SW 1271 (cell line): ENCODE measurements at regions not wholly inside any gene's neighbourhood (a gene's known extent, or its start where the extent isn't known, plus 50 kb on each side); places are given as distances from the start of the nearest gene placed in this dataset.

Experiments
- DNase-seq, 2 experiments: peaks; one replicate each; lab custom pipeline; 2025; lab: John Stamatoyannopoulos, UW

DNA sequence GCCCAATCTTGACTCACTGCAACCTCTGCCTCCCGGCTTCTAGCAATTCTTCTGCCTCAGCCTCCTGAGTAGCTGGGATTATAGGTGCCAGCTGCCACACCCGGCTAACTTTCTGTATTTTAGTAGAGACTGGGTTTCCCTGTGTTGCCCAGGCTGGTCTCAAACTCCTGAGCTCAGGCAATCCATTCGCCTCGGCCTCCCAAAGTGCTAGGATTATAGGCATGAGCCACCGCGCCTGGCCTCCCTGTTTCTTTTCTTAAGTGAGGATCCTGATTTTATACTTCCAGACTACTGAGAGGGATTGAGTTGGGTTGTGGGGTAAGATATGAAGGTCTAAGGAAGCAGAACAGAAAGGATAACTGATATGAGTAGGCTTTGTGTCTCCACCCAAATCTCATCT is 106.8 kb downstream of the CNTN3 start:
- DNase-seq, result no peak

DNA sequence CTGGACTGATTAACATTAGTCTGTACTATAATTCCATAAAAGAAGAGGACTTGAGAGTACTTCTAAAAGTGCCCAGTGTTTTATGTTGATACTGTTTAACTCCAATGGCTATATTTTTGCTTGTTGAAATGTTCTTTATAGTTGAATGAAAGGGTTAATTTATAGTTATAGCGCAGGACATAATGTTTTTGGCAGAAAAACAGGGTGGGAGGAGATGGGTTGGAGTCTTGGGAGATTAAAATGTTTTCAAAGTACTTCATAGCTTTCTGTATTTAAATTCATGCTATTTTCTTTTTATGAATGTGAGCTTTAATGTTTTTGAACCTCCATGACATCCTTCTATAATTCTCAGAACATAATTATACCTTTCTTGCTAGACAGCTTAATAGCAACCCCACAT is 108.2 kb downstream of the CNTN3 start:
- DNase-seq, result no peak

DNA sequence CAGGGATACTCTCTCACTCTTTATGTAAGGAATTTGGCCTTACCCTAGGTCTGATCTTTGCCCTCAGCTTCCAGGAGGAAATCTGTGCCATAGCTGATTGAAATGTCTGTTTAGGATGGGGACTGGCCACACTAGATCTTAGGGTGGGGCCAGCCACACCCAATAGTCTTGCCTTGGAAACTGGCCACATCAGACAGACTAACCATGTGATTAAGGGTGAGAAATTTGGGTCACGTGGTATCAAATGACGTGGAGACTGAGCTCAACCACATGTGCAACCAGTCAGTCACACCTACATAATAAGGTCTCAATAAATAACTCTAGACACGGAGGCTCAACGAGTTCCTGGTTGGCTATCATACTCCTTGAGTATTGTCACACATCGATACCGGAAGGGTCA is 113.5 kb downstream of the CNTN3 start:
- no peak for DNase-seq

GRCh38 chr3:74500257-74500656 is 114.2 kb downstream of the CNTN3 start:
- no peak for DNase-seq

GRCh38 chr3:74491874-74492273 is 122.6 kb downstream of the CNTN3 start:
- DNase-seq, result no peak

- no peak for DNase-seq
Observed at GRCh38 chr3:74489050-74489792, 125.2 kb downstream of the CNTN3 start.

DNA sequence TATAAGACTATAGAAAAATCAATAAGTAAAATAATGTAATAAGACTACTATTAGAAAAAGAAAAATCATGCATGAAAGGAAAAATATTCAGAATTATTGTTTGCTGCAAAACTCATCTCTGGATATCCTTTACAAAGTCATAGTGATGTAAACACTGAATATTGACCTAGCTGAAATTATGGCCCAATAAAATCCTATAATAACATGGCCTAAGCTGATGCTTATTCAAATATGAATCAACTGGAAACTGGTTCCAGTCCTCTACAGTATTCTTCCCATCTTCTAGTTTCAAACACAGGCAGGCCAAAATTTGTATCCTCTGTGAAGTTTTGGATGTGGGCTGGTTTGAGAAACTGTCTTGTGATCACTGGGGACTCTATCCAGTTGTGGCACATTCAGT is 134.5 kb downstream of the CNTN3 start:
- DNase-seq, result no peak

- no peak for DNase-seq
Observed at GRCh38 chr3:74470313-74470712, 144.1 kb downstream of the CNTN3 start.

DNA sequence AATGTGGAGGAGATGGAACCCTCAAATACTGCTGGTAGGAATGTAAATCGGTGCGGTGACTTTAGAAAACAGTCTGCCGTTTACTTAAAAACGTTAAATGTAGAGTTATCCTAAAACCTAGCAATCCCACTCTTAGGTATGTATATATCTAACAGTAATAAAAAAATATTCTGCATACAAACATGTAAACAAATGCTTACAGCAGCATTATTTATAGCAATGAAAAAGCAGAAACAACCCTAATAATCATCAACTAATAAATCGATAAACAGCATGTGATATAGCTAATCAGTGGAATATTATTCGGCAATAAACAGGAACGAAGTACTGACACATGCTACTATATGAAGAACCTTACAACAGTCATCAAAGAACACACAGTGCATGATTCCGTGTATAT is 144.7 kb downstream of the CNTN3 start:
- no peak for DNase-seq

GRCh38 chr3:74469151-74469550 is 145.3 kb downstream of the CNTN3 start:
- no peak for DNase-seq

DNA sequence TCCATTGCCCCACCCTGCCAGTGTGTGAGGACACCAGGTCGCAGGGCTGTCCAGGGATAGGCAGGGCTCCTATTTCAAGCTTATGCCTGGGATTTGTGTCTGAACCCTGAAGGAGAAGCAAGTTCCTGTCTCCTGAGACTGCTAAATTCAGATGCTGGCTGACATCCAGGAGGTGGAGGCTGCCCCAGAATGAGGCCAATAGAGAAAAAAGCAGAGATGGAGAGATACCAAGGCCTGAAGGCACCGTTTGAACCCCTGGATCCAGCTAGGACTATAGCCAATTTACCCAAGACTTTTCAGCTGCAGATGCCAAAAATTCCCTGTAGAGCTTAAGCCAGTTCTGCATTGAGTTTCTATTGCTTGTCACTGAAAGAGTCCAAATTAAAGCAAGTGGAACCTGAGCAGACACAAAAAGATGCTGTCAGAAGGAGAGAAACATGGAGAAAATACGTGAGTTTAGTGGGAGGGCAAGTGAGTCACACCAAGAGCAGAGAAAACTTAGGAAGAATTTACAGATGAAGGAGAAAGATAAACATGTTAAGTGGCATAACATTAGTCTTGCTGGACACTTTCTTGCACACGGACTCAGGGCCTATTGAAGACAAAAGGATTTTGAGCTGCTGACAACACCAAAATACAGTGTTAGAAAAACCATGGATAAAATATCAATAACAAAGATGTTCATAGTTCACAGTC is 148.6 kb downstream of the CNTN3 start:
- no peak for DNase-seq

DNA sequence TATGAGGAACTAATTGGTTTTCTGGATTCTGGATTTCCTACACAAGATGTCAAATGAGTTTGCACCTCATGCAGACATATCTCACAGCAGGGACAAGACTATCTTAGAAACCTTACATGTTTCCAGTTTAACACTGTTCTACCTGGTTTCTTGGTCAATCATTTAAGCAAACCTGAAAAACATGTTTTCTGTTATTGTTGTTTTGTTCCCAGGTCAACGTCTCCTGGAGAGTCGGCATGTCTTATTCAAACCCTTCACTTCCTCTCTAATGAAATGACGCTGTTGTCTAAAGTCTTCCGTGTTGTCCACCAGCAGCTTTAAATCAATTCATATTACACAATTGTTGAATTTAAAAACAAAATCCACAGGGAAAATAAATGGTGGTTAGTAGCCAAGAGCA is 150.9 kb downstream of the CNTN3 start:
- DNase-seq, result no peak

DNA sequence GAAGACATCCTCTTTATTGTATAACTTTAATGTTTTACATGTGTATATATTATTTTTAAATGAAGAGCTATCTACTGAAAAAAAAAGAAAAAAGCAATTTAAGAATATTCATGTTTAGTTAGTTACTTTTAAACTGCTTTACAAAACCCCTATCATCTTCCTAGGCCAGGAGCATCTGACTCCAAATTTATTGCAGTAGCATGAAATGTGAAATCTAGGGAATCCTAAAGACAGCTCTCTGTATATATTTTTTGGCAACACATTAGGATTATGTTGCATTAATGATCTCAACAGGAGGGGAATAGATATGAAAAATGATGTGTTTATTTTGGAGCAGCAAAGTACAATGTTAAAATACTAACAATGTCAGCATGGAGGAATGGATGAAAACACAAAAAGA is 158.3 kb downstream of the CNTN3 start:
- DNase-seq, result no peak

- no peak for DNase-seq
Observed at GRCh38 chr3:74447221-74447620, 167.2 kb downstream of the CNTN3 start.

- DNase-seq, result no peak
Observed at GRCh38 chr3:74445541-74445940, 168.9 kb downstream of the CNTN3 start.

GRCh38 chr3:74443102-74443501 is 171.4 kb downstream of the CNTN3 start:
- DNase-seq, result no peak

DNA sequence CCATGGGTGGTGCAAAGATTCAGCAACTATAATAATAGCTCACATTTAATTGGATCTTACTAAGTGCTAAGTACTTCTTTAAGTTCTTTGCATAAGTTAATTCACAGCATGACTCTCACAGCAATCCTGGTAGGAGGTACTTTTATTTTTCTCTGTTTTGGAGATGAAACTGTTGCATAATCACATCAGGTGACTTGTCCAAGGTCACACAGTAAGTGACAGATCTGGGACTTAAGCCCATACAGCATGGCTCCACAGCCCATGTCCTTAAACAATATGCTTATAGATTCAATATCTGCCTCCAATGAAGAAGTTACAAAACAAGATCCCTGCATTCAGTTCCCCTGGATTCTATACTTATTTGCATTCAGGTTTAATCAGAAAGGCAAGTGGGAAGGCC is 171.8 kb downstream of the CNTN3 start:
- no peak for DNase-seq

DNA sequence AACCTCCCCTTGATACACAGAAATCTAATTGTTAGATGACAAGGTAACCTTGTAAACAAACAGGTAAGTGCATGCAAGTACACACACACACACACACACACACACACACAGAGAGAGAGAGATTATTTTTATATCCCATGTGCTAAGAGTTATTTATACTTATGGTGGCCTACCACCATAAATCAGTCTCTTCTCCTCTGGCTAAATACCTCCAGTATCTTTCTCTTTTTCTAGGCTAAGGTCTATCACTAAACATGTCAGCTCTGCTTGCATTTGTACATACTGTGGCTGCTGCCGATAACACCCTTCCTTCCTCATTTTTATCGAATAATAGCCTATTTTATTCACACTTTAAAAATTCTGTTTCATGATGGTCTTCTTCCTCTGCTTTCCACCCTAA is 172.4 kb downstream of the CNTN3 start:
- no peak for DNase-seq

DNA sequence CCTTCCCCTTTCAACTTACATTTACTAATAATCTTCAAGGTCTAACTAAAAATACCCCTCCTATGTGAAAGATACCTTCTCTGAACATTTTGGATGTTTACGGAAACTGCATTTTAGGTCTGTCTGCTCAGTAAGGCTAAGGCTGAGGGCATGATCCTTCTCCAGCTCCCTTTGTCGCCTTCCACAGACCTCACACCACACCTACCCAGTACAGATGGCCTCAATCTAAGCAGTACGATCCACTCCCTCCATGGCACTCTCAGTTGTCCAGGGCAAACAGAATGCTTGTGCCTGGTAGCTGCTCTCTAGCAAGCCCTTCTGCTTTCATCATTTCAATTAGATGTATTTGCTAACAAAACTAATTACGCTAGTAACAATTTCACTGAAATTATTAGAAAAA is 178.3 kb downstream of the CNTN3 start:
- no peak for DNase-seq

DNA sequence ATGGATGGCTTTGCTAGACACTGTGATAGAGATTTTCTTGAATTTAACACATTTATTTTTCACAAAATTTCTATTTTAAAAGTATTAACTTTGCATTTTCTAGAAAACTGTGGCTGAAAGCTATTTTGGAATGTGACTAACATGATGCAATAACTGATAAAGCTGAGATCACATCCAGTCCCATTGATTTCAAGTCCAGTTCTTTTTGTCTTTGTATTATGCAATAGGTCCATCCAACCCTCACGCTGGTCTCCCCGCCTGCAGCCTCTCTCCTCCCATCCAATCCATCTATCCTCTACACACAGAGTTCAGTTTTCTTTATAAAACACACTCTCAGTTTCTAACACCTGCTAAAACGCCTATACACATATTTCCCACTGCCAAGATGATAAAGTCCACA is 178.8 kb downstream of the CNTN3 start:
- DNase-seq, result no peak

GRCh38 chr3:74434406-74434805 is 180.1 kb downstream of the CNTN3 start:
- no peak for DNase-seq

DNA sequence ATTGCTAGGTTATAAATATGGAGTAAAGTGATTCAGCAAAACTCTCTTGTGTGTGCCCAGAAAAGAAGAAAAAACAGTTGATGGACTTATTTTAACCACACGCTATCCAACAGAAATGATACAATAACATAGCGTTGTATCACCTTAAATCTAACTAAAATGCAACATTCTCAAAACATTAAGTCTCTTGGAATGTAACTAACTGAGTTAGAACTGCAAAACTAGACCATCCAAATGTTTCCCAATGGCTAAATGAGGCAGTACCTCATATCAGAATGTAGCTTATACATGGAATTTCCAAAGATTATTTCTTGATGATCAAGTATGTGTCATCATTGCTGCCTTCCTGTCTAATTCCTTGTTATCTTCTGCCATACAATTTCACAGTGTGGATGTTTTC is 187.9 kb downstream of the CNTN3 start:
- DNase-seq, result no peak

GRCh38 chr3:74423867-74424266 is 190.6 kb downstream of the CNTN3 start:
- no peak for DNase-seq

GRCh38 chr3:74420538-74421124 is 193.8 kb downstream of the CNTN3 start:
- no peak for DNase-seq
